ENCODE measurements at regions not wholly inside any gene's neighbourhood (a gene's known extent, or its start where the extent isn't known, plus 50 kb on each side); places are given as distances from the start of the nearest gene placed in this dataset.
A peak's percentile ranks its signal among the peaks of the same experiment; 100 is the strongest.

GRCh38 chr18:11251229-11251890, 102.0 kb upstream of the PIEZO2 start:
- H3K27ac ChIP-seq, result no peak overlapping the region
- no peaks in the 10 kb centered on the region for H3K27me3 ChIP-seq (replicated peaks)
- H3K36me3 ChIP-seq (replicated peaks), result no peaks in the 10 kb centered on the region
- TF ChIP-seq CTCF (IDR thresholded peaks at IDR 0.05; ENCODE audit: low read depth, low read length, missing control alignments), result no peak
- in situ Hi-C loops (cut with HindIII; ENCODE audit: low pct_ligation_motif_present, low sequenced_read_pairs), result no loop called here
- peak; percentile 14 for DNase-seq
- no peak overlapping the region for H3K4me3 ChIP-seq (ENCODE audit: low read depth, low read length)

- no peak for DNase-seq
- Histone ChIP-seq H3K36me3 (replicated peaks) (no peaks in the 10 kb centered on the region), H3K4me3 (ENCODE audit: low read depth, low read length) (no peak overlapping the region), H3K27me3 (replicated peaks) (no peaks in the 10 kb centered on the region), H3K27ac (no peak overlapping the region)
- TF ChIP-seq CTCF (IDR thresholded peaks at IDR 0.05; ENCODE audit: low read depth, low read length, missing control alignments), result no peak
- in situ Hi-C loops (cut with HindIII; ENCODE audit: low pct_ligation_motif_present, low sequenced_read_pairs), result no loop called here
Observed at GRCh38 chr18:11249391-11249790, 100.0 kb upstream of the PIEZO2 start.

DNA sequence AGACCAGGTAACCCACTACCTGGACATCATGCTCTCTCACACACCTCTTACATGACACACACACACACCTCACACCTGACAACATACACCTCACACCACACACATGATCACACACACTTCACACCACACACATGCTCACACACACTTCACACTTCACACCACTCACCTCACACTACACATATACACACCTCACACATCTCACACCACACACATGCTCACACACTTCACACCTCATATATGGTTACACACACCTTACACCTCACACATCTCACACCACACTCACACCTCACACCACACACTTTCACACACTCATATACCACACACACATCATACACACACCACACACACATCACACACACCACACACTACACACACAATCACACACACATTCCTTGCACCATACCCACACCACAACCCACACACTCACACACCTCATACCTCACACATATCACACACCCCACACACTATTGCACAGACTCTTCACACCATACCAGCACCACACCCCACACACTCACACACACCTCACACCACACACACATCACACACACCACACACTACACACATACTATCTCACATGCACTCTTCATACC, 98.1 kb upstream of the PIEZO2 start:
- DNase-seq, result no peak
- in situ Hi-C loops (cut with HindIII; ENCODE audit: low pct_ligation_motif_present, low sequenced_read_pairs), result no loop called here
- H3K36me3 ChIP-seq (replicated peaks), result no peaks in the 10 kb centered on the region
- no peaks in the 10 kb centered on the region for H3K27me3 ChIP-seq (replicated peaks)
- no peak overlapping the region for H3K27ac ChIP-seq
- no peak overlapping the region for H3K4me3 ChIP-seq (ENCODE audit: low read depth, low read length)
- no peak for TF ChIP-seq CTCF (IDR thresholded peaks at IDR 0.05; ENCODE audit: low read depth, low read length, missing control alignments)

DNA sequence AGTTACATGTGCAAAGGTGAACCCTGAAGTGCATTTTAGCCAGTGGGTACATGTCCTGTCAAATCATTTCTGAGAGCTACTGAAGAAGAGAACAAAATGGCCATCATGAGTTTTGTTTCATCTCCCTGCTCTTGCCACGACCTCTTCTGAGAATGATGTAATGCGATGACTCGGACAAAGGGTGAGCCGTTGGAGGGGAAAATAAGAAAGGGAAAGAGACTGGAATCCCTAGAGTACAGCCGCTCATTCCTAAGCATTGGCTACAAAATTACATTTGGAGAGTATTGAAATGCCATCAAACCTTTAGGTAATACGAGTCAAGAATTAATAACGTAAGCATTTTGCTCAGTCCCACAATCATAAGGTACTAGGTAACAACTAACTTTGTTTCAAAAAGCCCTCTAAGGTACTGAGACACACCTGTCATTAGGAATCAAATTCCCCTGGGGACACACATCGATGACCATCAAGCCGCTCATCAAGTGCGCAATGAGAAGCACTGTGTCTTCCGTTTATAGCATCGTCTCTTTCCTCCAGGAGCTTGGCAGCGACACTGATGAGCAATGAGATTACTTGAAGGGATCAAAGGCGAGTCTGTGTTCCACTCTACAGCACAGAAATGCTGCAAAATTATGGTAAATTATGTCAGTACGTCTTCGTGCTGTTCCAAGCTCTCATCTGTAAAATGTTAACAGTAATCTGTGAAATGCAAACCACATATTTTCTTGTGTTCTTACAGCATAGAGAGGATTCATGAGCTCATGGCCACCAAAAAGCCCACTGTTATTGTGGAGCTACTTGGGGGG, 97.3 kb upstream of the PIEZO2 start:
- no peak overlapping the region for H3K27ac ChIP-seq
- H3K4me3 ChIP-seq (ENCODE audit: low read depth, low read length), result no peak overlapping the region
- no peak for TF ChIP-seq CTCF (IDR thresholded peaks at IDR 0.05; ENCODE audit: low read depth, low read length, missing control alignments)
- no peaks in the 10 kb centered on the region for H3K36me3 ChIP-seq (replicated peaks)
- in situ Hi-C loops (cut with HindIII; ENCODE audit: low pct_ligation_motif_present, low sequenced_read_pairs), result no loop called here
- peak; percentile 20 for DNase-seq
- no peaks in the 10 kb centered on the region for H3K27me3 ChIP-seq (replicated peaks)

- no peak for DNase-seq
- in situ Hi-C loops (cut with HindIII; ENCODE audit: low pct_ligation_motif_present, low sequenced_read_pairs), result no loop called here
- Histone ChIP-seq H3K36me3 (replicated peaks) (no peaks in the 10 kb centered on the region), H3K4me3 (ENCODE audit: low read depth, low read length) (no peak overlapping the region), H3K27me3 (replicated peaks) (no peaks in the 10 kb centered on the region), H3K27ac (no peak overlapping the region)
- no peak for TF ChIP-seq CTCF (IDR thresholded peaks at IDR 0.05; ENCODE audit: low read depth, low read length, missing control alignments)
Observed at GRCh38 chr18:11245879-11246278, 96.5 kb upstream of the PIEZO2 start.
